NCI-H2107 treated with DMSO at 0.1 percent for 48 hours (cell line): ENCODE measurements at regions not wholly inside any gene's neighbourhood (a gene's known extent, or its start where the extent isn't known, plus 50 kb on each side); places are given as distances from the start of the nearest gene placed in this dataset.

Experiments used
- DNase-seq: peaks from one replicate; lab custom pipeline; 2025; ENCODE audit not compliant: unreplicated experiment; lab: John Stamatoyannopoulos, UW

DNA sequence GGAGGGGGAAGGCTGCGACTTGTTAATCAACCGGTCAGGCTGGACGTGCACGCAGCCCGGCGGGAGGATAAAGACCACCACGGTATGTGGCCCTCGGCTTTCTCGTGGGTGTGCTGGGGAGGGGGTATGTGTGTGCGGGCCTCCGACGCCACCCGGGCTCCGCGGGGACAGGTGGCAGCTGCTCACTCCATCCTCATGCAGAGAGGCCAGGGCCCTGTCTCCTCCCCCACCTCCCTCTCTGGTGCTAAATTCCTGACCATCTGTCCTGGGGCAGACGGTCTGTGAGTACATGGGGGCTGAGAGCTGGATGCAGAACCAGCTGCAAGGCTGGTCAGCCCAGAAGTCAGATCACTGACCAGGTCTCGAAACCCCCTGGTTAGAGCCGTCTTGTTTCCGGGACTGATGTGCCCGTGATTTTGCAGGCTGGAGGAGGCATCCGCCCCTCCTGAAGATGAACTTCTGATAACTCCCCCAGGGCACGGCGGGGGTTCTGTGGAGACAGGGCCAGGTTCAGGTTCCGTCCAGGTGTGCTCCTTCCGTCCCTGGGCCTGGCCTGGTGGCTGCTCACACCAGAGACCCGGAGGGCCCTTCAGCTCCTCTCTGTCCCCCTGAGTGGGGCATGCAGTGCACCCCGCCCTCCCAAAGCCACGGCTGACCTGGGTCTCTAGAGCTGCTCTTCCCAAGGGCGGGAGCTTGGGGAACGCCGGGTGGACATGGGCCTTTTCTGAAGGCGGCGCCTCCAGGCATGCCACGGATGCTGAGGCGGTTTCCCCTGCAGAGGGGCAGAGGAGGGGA, 1119.7 kb downstream of the BRD1 start:
- DNase-seq = no peak

DNA sequence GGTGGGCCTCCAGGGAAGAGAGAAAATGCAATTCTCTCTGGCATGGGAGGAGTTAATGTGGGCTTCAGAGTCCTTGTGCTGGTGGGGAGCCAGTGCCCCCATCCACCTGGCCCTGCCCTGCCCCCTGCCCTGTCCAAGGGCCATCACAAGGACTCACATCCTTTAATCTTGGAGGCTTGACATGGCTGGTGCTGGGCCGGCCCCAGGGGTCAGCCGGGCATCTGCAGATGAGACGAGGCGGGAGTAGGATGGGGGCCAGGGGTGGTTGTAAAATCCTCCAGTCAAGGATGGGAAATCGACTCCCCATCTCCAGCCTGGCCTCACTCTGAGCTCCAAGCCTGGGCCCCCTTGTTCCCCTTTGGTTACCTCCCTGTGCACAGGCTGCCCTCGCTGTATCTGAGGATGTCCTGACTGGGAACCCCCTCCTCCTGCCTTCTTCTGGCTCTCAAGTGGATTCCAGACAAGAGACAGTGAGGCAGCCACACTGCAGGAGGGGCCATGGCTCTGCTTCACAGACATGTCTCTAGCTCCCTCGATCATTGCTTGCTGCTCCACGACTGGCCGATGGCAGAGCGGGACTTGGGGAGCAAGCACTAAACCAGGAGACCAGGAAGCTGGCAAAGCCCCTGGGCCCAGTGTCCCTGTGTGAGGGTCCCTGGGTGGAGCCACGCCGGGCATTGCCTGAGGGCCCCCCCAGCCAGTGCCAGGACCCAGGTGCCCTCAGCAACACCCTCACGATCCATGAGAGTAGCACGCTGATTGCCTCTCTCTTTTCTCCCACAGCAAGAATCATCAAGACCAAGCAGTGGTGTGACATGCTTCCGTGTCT, 1120.5 kb downstream of the BRD1 start:
- no peak for DNase-seq

GRCh38 chr22:48705917-48706605, 1121.6 kb downstream of the BRD1 start:
- DNase-seq = no peak

GRCh38 chr22:48705159-48705916, 1122.3 kb downstream of the BRD1 start:
- no peak for DNase-seq

DNA sequence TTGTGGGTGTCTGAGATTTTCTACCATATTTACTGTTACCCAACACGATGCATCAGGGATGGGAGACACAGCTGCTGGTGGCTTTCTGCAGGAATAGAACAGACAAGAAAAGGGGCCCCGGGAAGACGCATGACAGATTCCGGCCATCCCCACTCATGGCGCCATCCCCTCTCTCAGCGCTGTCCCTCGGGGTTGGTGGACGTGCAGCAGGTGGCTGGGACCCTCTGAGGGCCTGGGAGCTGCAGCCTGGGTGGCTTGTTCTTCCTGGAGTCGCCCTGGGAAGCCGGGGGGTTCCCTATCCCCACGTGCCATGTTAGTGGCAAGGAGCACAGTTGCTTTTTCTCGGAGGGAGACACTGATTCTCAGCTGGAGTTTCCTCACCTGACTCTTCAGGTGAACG, 1123.3 kb downstream of the BRD1 start:
- DNase-seq = no peak

GRCh38 chr22:48703265-48703941, 1124.3 kb downstream of the BRD1 start:
- no peak for DNase-seq

DNA sequence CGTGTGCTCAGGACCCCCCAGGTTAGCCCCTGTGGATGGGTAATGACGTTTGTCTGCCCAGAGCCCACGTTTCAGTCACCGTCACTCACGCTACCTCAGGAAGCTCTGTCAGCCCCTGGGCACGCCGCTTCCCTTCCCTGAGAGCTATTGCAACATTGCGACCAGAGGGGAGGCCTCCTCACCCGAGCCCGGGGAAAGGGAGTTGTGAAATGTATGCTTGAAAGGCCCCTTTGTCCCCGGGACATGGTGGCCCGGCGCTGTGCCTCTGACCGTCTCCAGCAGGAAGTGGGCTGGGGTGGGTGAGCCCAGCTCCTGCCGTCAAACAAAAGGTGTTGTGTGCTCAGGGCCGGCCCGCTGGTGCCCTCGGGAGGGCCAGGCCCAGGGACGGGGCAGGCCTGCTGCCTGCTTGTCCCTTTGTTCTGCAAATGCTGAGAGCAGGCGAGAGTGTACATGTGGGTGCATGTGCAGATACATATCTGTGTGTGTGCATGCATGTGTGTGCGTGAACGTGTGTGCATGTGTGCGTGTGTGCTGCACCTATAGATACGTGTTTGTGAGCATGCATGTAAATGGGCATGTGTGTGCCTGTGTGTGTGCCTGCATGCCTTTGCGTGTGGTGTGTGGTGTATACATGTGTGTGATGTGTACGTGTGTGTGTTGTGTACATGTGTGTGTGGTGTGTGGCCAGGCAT, 1125.0 kb downstream of the BRD1 start:
- DNase-seq = no peak

GRCh38 chr22:48701296-48702030, 1126.2 kb downstream of the BRD1 start:
- no peak for DNase-seq

DNA sequence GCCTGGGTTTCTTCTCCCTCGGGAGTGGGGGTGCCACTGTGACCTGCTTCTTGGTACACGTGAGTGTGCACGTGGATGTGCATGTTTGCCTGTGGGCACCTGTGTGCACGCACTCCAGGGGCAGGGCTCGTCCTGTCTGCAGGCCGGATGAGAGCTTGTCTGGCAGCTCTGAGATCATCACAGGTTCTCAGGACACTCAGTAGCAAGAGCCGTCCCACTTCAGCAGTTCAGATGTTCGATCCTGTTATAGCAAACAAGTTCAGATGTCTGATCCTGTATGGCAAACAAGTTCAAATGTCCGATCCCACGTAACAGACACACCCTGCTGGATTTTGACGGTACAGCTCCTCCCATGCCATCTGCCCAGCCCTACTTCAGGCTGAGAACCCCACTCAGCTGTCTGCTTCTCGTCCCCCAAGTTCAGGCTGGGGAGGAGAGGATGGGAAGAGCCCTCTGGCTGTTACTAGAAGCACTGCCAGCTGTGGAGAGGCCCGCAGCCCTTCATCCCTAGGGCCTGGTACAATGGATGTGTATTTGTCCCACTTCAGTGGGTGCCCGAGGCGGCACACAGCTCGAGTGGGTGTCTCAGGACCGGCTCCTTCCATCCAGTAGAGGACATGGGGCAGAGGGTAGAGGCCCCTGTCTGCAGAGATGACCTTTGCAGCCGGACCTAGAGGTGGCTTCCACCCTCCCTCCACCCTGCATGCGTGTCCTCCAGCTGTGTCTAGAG, 1126.9 kb downstream of the BRD1 start:
- no peak for DNase-seq

DNA sequence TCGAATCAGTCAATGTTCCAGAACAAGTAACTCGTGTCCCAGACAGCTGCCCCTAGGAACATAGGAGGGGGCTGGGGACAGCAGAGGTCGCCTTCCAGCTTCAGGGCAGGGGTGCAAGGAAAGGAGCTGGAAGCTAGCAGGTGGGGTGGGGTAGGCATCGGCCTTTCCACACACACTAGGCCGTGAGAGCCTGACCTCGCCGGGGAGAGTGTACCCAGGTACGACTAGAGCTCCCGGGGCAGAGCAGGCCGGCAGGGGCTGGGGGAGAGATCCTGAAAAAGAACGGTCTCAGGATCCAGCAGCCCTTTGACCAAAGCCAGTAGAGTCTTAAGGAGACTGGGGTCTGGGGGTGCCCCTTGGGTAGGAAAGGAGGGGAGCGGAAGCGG, 1127.5 kb downstream of the BRD1 start:
- DNase-seq = no peak

- DNase-seq = no peak
Observed at GRCh38 chr22:48699511-48699910, 1128.2 kb downstream of the BRD1 start.

- DNase-seq = no peak
Observed at GRCh38 chr22:48698618-48699017, 1129.1 kb downstream of the BRD1 start.

- DNase-seq = no peak
Observed at GRCh38 chr22:48697694-48698276, 1129.9 kb downstream of the BRD1 start.

- DNase-seq = no peak
Observed at GRCh38 chr22:48697223-48697622, 1130.5 kb downstream of the BRD1 start.

DNA sequence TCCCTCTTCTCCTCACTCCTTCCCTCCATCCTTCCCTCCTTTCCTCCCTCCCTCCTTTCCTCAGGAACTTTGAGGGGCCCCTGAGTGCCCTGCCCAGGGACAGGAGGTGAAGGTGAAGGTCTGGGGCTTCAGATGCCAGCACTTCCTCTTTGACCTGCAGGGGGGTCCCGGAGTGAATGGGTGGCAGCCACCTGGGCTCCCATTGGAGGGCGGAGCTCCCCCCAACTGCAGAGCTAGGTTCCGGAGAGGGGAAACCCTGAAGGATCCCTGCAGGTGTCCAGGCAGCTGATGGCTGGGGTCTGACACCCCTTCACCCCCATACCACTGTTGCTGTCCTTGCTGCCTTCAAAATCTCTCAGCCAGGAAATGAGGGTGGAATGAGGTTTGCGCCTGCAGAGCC, 1131.3 kb downstream of the BRD1 start:
- DNase-seq = no peak

- DNase-seq = no peak
Observed at GRCh38 chr22:48695731-48696305, 1131.9 kb downstream of the BRD1 start.

GRCh38 chr22:48695251-48695650, 1132.4 kb downstream of the BRD1 start:
- no peak for DNase-seq
